Heart left ventricle (tissue), 13 donors: ENCODE measurements at regions not wholly inside any gene's neighbourhood (a gene's known extent, or its start where the extent isn't known, plus 50 kb on each side); places are given as distances from the start of the nearest gene placed in this dataset.

Experiments used
- CTCF ChIP-seq, 12 donors: fragments of 200-600 bp; sonication (generic) in 4 of 12; IDR thresholded peaks; one replicate each; pipeline versions ENCODE4 v1.5.0 to v1.8.0; 2018 to 2022; ENCODE audit warnings: antibody characterized with exemption in 12 of 12, mild to moderate bottlenecking in 5 of 12
- POLR2A ChIP-seq, 2 donors: fragments of 450-650 bp; IDR thresholded peaks; one replicate each; pipeline ENCODE4 v1.6.1; 2017; ENCODE audit warnings: antibody characterized with exemption in 2 of 2, mild to moderate bottlenecking in 2 of 2, moderate library complexity in 2 of 2
- donor health status: ischemic (EF 13 %, LVEDD 7.1; RV severe dilation, severe dysfunction).
- donor health status: DM: no; HTN: yes; CAD: no.
- donor health status: DM: no; HTN: no; CAD: no.
- donor health status: ischemic (EF 25% LVEDD 6.9; RV normal size, moderate dysfunction).
- donor health status: ischemic (EF 25% LVEDD 5.7; RV mildly dilated, moderate dysfunction).
- donor health status: ischemic (EF 35%, LVEDD 5.7; RV mildly dilated, moderate dysfunction).
- donor health status: nonischemic (EF 11% LVEDD 7.7; RV severe dilation, severe dysfunction).
- donor health status: DM: yes; HTN: yes; CAD: no.
- donor health status: PGD.
- donor health status: ischemic (EF 29% LVEDD 5.4; RV normal size, mild dysfunction).
- donor health status: nonischemic (EF 23%, LVEDD 6.1; RV moderate dilation, normal function).

GRCh38 chr16:79294568-79294967 is 306.0 kb downstream of the MAF start:
- no peak for TF ChIP-seq CTCF (IDR thresholded peaks at IDR 0.05)
- TF ChIP-seq POLR2A (IDR thresholded peaks at IDR 0.05) = no peak
